Endodermal cell (in vitro differentiated cells): ENCODE measurements at regions not wholly inside any gene's neighbourhood (a gene's known extent, or its start where the extent isn't known, plus 50 kb on each side); places are given as distances from the start of the nearest gene placed in this dataset.

Experiments used
- DNase-seq: peaks from one replicate; pipeline ENCODE4 v3.0.0-alpha.2; 2017
- H3K27ac ChIP-seq: 2 replicates; pipeline ENCODE4 v1.5.1; 2013; ENCODE audit warnings: mild to moderate bottlenecking, low read depth, low read length, moderate library complexity
- H3K27me3 ChIP-seq: 2 replicates; pipeline ENCODE4 v1.6.1; 2013; ENCODE audit warnings: mild to moderate bottlenecking, low read length, moderate library complexity; ENCODE audit not compliant: insufficient read depth, control insufficient read depth, poor library complexity, severe bottlenecking
- H3K36me3 ChIP-seq: 2 replicates; pipeline ENCODE4 v1.7.0; 2013; ENCODE audit warnings: mild to moderate bottlenecking, low read length, moderate library complexity; ENCODE audit not compliant: control insufficient read depth, insufficient read depth
- H3K4me1 ChIP-seq: one replicate; pipeline ENCODE4 v1.7.0; 2013; ENCODE audit warnings: low read length; ENCODE audit not compliant: control insufficient read depth, insufficient read depth
- H3K4me3 ChIP-seq: 2 replicates; pipeline ENCODE4 v1.5.1; 2013; ENCODE audit warnings: mild to moderate bottlenecking, low read length, moderate library complexity
- H3K9ac ChIP-seq: 2 replicates; pipeline ENCODE4 v1.6.1; 2013; ENCODE audit warnings: mild to moderate bottlenecking, low read length, moderate library complexity; ENCODE audit not compliant: poor library complexity, severe bottlenecking; ENCODE audit errors: extremely low read depth
- H3K9me3 ChIP-seq: 2 replicates; pipeline ENCODE4 v1.6.1; 2013; ENCODE audit warnings: mild to moderate bottlenecking, low read length, moderate library complexity; ENCODE audit not compliant: control insufficient read depth
- H3K27ac Mint-ChIP-seq: 2 replicates; pipeline ENCODE4 v1.8.0; 2020; ENCODE audit warnings: mixed read lengths
- H3K27me3 Mint-ChIP-seq: 2 replicates; pipeline ENCODE4 v1.8.0; 2021; ENCODE audit warnings: mild to moderate bottlenecking, mixed read lengths; ENCODE audit not compliant: insufficient read depth
- H3K36me3 Mint-ChIP-seq: 2 replicates; pipeline ENCODE4 v1.8.0; 2020; ENCODE audit warnings: low read depth, mixed read lengths
- H3K4me1 Mint-ChIP-seq: 2 replicates; pipeline ENCODE4 v1.8.0; 2020; ENCODE audit warnings: mixed read lengths
- H3K4me3 Mint-ChIP-seq: 2 replicates; pipeline ENCODE4 v1.8.0; 2020; ENCODE audit warnings: mild to moderate bottlenecking, moderate library complexity, mixed read lengths
- H3K9me3 Mint-ChIP-seq: 2 replicates; pipeline ENCODE4 v1.8.0; 2020; ENCODE audit warnings: mild to moderate bottlenecking, mixed read lengths
- CTCF ChIP-seq: fragments of 200-600 bp; sonication (generic); conservative IDR thresholded peaks from 2 replicates; pipeline ENCODE4 v1.5.0; 2021; ENCODE audit warnings: antibody characterized with exemption, mild to moderate bottlenecking
- WGBS, 2 experiments: methylation state at CpG; one replicate each; pipeline versions ENCODE4 v1.1.5 to v1.1.7; 2013; ENCODE audit warnings: missing lambda C conversion rate in 2 of 2, mixed read lengths in 1 of 2; ENCODE audit not compliant: insufficient coverage in 1 of 2, insufficient read length in 1 of 2; 5-methylcytosine and 5-hydroxymethylcytosine counted together

- WGBS, 2 experiments = 92 to 100% methylated on average over 1 to 2 of the region's 2 CpGs
- Mint-ChIP-seq H3K9me3 (no peaks in the 10 kb centered on the region), H3K27me3 (peaks cover 2% of the 10 kb centered on the region), H3K36me3 (no peaks in the 10 kb centered on the region), H3K4me1 (peaks cover 4% of the 10 kb centered on the region), H3K27ac (no peak overlapping the region), H3K4me3 (no peak overlapping the region)
- no peak for DNase-seq
- no peak overlapping the region for H3K27ac ChIP-seq
- TF ChIP-seq CTCF = no peak
- no peak overlapping the region for H3K4me3 ChIP-seq
- H3K9me3 ChIP-seq = no peaks in the 10 kb centered on the region
- no peaks in the 10 kb centered on the region for H3K36me3 ChIP-seq
- no peaks in the 10 kb centered on the region for H3K4me1 ChIP-seq
- no peak overlapping the region for H3K9ac ChIP-seq
- no peaks in the 10 kb centered on the region for H3K27me3 ChIP-seq
Measured at GRCh38 chr17:77901481-77901880, 57.0 kb upstream of the TNRC6C start.

GRCh38 chr17:77905266-77905665, 53.2 kb upstream of the TNRC6C start:
- Mint-ChIP-seq H3K27me3 (peaks cover 11% of the 10 kb centered on the region), H3K9me3 (no peaks in the 10 kb centered on the region), H3K27ac (no peak overlapping the region), H3K4me1 (peaks cover 4% of the 10 kb centered on the region), H3K4me3 (no peak overlapping the region), H3K36me3 (no peaks in the 10 kb centered on the region)
- 93 to 100% methylated on average over 5 to 11 of the region's 14 CpGs for WGBS, 2 experiments
- Histone ChIP-seq H3K27ac (no peak overlapping the region), H3K4me3 (no peak overlapping the region), H3K4me1 (no peaks in the 10 kb centered on the region), H3K9me3 (no peaks in the 10 kb centered on the region), H3K27me3 (no peaks in the 10 kb centered on the region), H3K9ac (no peak overlapping the region), H3K36me3 (no peaks in the 10 kb centered on the region)
- peak; percentile 38 for DNase-seq
- no peak for TF ChIP-seq CTCF

GRCh38 chr17:77905766-77906165, 52.7 kb upstream of the TNRC6C start:
- no peak for TF ChIP-seq CTCF
- no peak overlapping the region for H3K4me3 Mint-ChIP-seq
- H3K4me1 Mint-ChIP-seq = peaks cover 4% of the 10 kb centered on the region
- 86 to 88% methylated on average over 9 of the region's 9 CpGs for WGBS, 2 experiments
- no peaks in the 10 kb centered on the region for H3K27me3 ChIP-seq
- no peak for DNase-seq
- H3K9ac ChIP-seq = no peak overlapping the region
- no peak overlapping the region for H3K27ac Mint-ChIP-seq
- H3K4me1 ChIP-seq = no peaks in the 10 kb centered on the region
- no peak overlapping the region for H3K27ac ChIP-seq
- H3K36me3 ChIP-seq = no peaks in the 10 kb centered on the region
- no peaks in the 10 kb centered on the region for H3K9me3 Mint-ChIP-seq
- H3K27me3 Mint-ChIP-seq = peaks cover 12% of the 10 kb centered on the region
- no peak overlapping the region for H3K4me3 ChIP-seq
- H3K9me3 ChIP-seq = no peaks in the 10 kb centered on the region
- no peaks in the 10 kb centered on the region for H3K36me3 Mint-ChIP-seq
